ENCODE measurements at regions not wholly inside any gene's neighbourhood (a gene's known extent, or its start where the extent isn't known, plus 50 kb on each side); places are given as distances from the start of the nearest gene placed in this dataset.

- Histone ChIP-seq H3K4me1 (no peaks in the 10 kb centered on the region), H3K4me3 (ENCODE audit: low read depth, low read length) (no peak overlapping the region), H3K9me3 (no peaks in the 10 kb centered on the region), H3K36me3 (no peaks in the 10 kb centered on the region), H3K27me3 (no peaks in the 10 kb centered on the region)
- TF ChIP-seq CTCF (IDR thresholded peaks at IDR 0.05; ENCODE audit: low read depth, low read length): no peak
- DNase-seq: no peak
These were observed 462.7 kb upstream of the CDH20 start for GRCh38 chr18:60870261-60871153.

- no peak for TF ChIP-seq CTCF (IDR thresholded peaks at IDR 0.05; ENCODE audit: low read depth, low read length)
- Histone ChIP-seq H3K27me3 (no peaks in the 10 kb centered on the region), H3K9me3 (no peaks in the 10 kb centered on the region), H3K36me3 (no peaks in the 10 kb centered on the region), H3K4me3 (ENCODE audit: low read depth, low read length) (no peak overlapping the region), H3K4me1 (no peaks in the 10 kb centered on the region)
- no peak for DNase-seq
These were observed 460.8 kb upstream of the CDH20 start for GRCh38 chr18:60872434-60872833.

GRCh38 chr18:60873708-60874107 lies 459.5 kb upstream of the CDH20 start:
- Histone ChIP-seq H3K4me3 (ENCODE audit: low read depth, low read length) (no peak overlapping the region), H3K27me3 (no peaks in the 10 kb centered on the region), H3K9me3 (no peaks in the 10 kb centered on the region), H3K36me3 (no peaks in the 10 kb centered on the region), H3K4me1 (no peaks in the 10 kb centered on the region)
- DNase-seq: no peak
- no peak for TF ChIP-seq CTCF (IDR thresholded peaks at IDR 0.05; ENCODE audit: low read depth, low read length)

GRCh38 chr18:60875957-60876507 lies 457.2 kb upstream of the CDH20 start:
- no peaks in the 10 kb centered on the region for H3K9me3 ChIP-seq
- H3K4me1 ChIP-seq: no peaks in the 10 kb centered on the region
- no peak overlapping the region for H3K4me3 ChIP-seq (ENCODE audit: low read depth, low read length)
- no peak for DNase-seq
- TF ChIP-seq CTCF (IDR thresholded peaks at IDR 0.05; ENCODE audit: low read depth, low read length): no peak
- no peaks in the 10 kb centered on the region for H3K27me3 ChIP-seq
- no peaks in the 10 kb centered on the region for H3K36me3 ChIP-seq

- Histone ChIP-seq H3K4me1 (no peaks in the 10 kb centered on the region), H3K9me3 (no peaks in the 10 kb centered on the region), H3K4me3 (ENCODE audit: low read depth, low read length) (no peak overlapping the region), H3K36me3 (no peaks in the 10 kb centered on the region), H3K27me3 (no peaks in the 10 kb centered on the region)
- TF ChIP-seq CTCF (IDR thresholded peaks at IDR 0.05; ENCODE audit: low read depth, low read length): no peak
- DNase-seq: no peak
These were observed 453.0 kb upstream of the CDH20 start for GRCh38 chr18:60880184-60880583.

- Histone ChIP-seq H3K9me3 (no peaks in the 10 kb centered on the region), H3K36me3 (no peaks in the 10 kb centered on the region), H3K27me3 (no peaks in the 10 kb centered on the region), H3K4me3 (ENCODE audit: low read depth, low read length) (no peak overlapping the region), H3K4me1 (no peaks in the 10 kb centered on the region)
- TF ChIP-seq CTCF (IDR thresholded peaks at IDR 0.05; ENCODE audit: low read depth, low read length): no peak
- no peak for DNase-seq
These were observed 449.6 kb upstream of the CDH20 start for GRCh38 chr18:60883587-60883986.
